GM19397 (cell line): ENCODE measurements at regions not wholly inside any gene's neighbourhood (a gene's known extent, or its start where the extent isn't known, plus 50 kb on each side); places are given as distances from the start of the nearest gene placed in this dataset.
"Not testable (repeated sequence)": the region's sequence is repeated elsewhere in the genome, so short reads cannot be mapped to it uniquely, and the experiment has no call there.

Experiments
- ATAC-seq: cut with Tn5 transposase; IDR thresholded peaks from one replicate; pipeline ENCODE4 v1.9.1; 2021; ENCODE audit warnings: mild to moderate bottlenecking, moderate library complexity; ENCODE audit not compliant: unreplicated experiment

GRCh38 chr2:241956521-241957110 lies 87.1 kb downstream of the RTP5 start:
- no peak for ATAC-seq

GRCh38 chr2:241957276-241957675 lies 87.7 kb downstream of the RTP5 start:
- no peak for ATAC-seq

DNA sequence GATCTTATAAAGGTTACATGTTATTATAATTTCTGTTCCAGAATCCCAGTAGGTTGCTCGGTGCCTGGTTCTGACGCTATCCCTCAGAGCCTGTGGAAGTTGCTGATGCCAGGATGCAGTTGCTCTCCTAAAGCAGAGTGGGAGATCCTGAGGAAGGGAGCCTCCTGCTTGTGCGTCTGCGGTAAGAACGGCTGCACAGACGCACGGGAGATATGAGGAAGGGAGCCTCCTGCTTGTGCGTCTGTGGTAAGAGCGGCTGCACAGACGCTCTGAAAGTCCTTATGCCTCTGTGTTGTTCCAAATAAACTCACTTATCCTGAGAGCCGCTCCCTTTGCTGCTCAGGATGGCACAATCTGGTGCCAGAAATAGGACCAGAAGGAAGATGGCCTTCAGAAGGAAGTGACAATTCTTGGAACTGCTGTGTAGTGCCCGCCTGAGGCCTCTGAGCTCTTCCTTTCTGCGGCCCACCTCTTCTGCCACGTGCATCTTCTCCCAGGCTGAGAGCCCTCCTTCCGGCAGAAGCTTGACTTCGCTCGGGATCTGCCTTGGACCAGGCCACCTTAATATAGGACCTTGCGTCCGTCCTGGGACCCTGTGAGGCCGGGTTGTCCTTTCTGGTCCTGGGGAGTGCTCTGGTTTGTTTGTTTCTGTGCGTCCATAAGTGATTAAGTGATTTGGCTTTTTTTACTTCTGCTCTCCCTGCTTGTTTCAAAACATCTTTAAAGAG lies 89.5 kb downstream of the RTP5 start:
- ATAC-seq = no peak

- no peak for ATAC-seq
Observed at GRCh38 chr2:241959751-241960269, 90.3 kb downstream of the RTP5 start.

GRCh38 chr2:241961454-241961853 lies 91.9 kb downstream of the RTP5 start:
- no peak for ATAC-seq

DNA sequence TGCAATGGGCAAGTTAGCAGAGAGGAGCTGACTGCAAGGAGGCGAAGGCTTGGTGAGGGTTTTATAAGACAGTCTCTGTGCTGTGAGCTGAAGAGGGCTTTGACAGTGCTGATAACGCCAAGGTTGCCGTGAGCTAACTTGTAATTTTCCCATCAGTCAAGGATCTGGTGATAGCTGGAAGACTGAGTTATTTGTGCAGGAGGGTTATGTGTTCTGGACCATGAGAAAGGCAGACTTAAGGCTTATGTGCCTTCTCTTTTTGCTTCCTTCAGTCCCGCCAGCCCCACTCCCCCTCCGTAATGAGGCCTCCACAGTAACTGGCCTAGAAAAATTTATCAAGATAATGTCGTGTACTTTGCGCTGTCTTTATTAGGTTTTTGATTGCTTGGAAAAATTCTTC lies 94.6 kb downstream of the RTP5 start:
- ATAC-seq = no peak

- peak; percentile 82 for ATAC-seq
Observed at GRCh38 chr2:241965931-241966412, 96.4 kb downstream of the RTP5 start.

DNA sequence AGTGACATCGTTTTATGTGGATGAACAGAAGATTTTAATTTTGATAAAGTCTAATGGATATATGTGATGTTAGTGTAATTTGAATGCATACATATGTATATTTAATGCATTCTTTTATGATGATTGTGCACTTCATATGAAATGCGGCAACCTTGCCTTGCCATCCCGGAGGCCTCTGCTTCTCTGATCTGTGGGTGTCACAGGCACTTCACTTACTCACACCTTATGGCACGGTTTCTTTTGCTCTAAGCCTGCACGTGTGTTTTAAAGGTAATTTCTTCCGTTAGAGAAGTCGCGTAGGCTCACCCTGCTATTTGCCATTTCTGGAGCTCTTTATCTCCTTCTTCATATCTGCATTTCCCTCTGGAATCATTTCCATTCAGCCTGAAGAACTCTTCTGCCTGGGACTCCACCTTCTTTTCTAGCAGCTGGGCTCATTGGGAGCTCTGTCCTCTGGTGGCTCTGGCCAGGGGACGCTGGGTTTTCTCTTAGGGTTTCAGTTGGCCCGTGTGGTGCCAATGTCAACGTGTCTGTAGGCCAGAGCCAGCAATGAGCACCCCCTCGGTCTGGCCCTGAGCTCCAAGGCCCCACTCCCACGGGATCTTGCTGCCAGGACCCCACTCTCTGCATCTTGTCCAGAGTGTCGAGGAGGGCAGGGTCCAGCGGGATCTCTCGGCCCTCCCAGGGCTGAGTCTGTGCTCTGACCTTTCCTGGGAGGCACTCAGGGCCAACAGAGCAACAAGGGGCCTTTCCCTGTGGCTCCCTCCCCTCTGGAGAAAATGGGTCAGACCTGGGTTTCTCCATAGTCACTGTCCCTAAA lies 97.3 kb downstream of the RTP5 start:
- no peak for ATAC-seq

GRCh38 chr2:241967467-241968144 lies 98.1 kb downstream of the RTP5 start:
- ATAC-seq = no peak

GRCh38 chr2:241968417-241968816 lies 98.9 kb downstream of the RTP5 start:
- ATAC-seq = no peak

- ATAC-seq = not testable (repeated sequence)
Observed at GRCh38 chr2:241969182-241969581, 99.7 kb downstream of the RTP5 start.

- no peak for ATAC-seq
Observed at GRCh38 chr2:241970716-241971115, 101.2 kb downstream of the RTP5 start.

- no peak for ATAC-seq
Observed at GRCh38 chr2:241974096-241974495, 104.6 kb downstream of the RTP5 start.

DNA sequence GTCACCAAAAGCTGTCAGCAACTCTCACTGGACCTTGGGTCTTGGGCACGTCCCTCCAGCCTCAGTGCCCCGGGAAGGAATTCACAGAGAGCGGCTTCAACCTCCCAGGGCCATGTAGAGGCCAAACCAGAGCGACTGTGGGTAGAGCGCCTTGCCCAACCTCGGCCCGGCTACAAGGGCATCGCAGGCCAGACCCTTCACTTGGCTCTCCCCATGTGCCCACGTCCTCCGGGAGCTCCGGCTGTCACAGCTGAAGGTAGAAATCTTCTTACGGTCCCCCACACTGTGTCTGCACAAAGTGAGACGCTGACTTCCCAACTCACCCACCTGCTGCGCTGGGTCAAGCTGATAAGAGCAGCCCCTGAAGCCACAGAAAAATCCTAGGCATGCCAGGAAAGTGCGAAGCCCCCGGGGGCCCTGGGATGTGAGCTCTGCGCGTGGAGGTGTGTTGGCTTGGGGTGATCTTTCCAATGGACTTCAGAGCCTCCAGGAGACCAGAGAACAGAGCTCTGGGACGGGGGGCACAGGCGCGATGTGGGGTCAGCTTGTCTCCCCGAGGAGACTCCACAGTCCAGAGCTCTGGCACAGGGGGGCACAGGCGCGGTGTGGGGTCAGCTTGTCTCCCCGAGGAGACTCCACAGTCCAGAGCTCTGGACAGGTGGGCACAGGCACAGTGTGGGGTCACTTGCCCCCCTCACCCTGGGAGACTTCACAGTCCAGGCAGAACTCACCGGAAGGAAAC lies 105.5 kb downstream of the RTP5 start:
- ATAC-seq = no peak

GRCh38 chr2:241975593-241976284 lies 106.2 kb downstream of the RTP5 start:
- no peak for ATAC-seq

- no peak for ATAC-seq
Observed at GRCh38 chr2:241976296-241976695, 106.8 kb downstream of the RTP5 start.

DNA sequence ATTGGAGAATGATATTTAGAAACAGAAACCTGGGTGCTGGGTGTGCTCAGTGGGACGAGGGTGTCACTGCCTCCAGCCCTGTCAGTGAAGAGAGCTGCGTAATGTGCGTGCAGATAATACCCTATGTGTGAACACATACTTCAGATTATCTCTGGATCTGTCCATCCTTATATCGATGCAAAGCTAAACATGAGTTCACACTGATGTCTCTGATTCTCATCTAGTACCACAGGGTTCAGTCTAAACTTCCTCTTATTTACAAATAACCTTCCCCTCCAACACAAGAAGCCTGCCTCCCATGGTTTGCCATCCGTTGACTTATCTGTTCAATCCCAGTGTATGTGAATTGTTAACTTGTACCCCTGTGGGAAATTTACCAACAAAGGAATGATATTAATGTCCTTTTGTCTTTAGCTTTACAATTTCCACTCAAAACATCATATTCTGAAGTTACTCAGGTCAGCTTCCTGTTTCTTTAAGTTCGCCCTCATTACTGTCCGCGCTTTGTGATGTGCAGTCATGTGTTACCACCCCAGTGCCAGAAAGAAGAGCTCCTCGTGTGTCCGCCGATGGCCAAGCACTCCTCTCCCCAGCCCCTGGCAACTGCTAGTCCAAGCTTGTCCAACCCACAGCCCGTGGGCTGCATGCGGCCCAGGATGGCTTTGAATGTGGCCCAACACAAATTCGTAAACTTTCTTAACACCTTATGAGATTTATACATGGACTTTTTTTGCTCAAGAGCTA lies 108.2 kb downstream of the RTP5 start:
- ATAC-seq = no peak

GRCh38 chr2:241978670-241979069 lies 109.1 kb downstream of the RTP5 start:
- no peak for ATAC-seq

DNA sequence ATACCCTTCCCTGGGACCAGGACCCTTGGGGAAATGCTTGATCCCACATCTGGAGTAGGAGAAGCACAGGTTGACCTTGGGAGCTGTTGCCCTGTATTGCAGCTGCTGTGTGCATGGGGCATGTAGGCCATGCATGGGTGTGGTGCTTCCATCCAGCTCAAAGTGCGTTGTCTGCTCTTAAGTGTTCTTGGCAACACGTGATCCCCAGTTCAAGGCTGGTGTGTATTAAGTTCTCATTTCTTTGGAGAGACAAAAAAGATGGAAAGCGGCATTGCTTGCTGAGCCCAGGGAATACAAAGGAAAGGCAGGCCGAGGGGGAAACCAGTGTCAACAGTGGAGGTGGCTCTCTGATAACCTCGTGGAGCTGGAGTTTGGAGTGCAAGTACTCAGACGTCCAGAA lies 110.7 kb downstream of the RTP5 start:
- ATAC-seq = no peak
